Fibroblast of the aortic adventitia (primary cell): ENCODE measurements at regions not wholly inside any gene's neighbourhood (a gene's known extent, or its start where the extent isn't known, plus 50 kb on each side); places are given as distances from the start of the nearest gene placed in this dataset.
A peak's percentile ranks its signal among the peaks of the same experiment; 100 is the strongest.

ENCODE experiments used
- DNase-seq: peaks from one replicate; pipeline ENCODE4 v3.0.0-alpha.2; 2010; ENCODE audit warnings: low read depth
- H3K4me3 ChIP-seq: 2 replicates; pipeline ENCODE4 v1.5.1; 2011; ENCODE audit warnings: low read depth, mild to moderate bottlenecking, control low read depth, low read length, moderate library complexity
- TF ChIP-seq, protein P1 (sequence below): IDR thresholded peaks from 2 replicates; pipeline ENCODE4 v1.5.1; 2011; ENCODE audit warnings: mild to moderate bottlenecking, low read length, control low read depth, inconsistent platforms; ENCODE audit not compliant: insufficient read depth

DNA sequence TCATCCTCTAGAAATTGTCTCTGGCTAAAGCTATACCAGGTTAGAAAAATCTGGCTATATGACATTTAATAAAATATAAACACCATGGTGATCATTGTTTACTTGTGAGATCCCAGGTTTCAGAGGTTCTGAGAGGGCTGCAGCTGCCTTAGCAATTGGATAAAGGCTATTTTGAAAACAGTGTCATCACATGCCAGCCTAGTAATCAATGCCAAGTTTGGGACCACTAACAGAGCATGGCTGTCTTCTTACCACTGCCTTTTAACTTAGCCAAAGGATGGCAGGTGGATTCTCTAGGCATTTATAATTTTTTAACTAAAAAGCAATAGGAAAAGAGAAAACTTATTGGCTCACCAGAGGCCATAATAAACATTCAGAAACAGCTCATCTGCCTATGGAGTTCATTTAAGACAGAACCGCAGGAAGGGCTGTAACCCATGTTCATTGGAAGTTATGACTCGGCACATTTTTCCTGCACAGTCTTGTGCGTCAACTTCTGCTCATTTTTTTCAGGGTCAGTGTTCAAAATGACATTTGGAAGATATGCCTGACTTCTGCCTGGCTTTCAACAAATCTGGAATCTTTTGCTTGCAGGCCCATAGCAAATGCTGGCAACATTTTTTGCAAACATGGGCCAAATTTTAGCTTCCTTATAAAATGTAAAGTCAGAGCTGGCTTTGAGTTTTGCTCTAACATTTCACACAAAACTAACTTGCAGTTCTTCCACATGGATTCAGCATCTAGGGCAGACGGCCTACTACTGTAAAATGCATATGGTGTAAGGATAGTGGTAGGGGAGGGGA, 476.0 kb upstream of the TBL1XR1 start:
- peak; percentile 98 for DNase-seq
- TF ChIP-seq, protein P1, sequence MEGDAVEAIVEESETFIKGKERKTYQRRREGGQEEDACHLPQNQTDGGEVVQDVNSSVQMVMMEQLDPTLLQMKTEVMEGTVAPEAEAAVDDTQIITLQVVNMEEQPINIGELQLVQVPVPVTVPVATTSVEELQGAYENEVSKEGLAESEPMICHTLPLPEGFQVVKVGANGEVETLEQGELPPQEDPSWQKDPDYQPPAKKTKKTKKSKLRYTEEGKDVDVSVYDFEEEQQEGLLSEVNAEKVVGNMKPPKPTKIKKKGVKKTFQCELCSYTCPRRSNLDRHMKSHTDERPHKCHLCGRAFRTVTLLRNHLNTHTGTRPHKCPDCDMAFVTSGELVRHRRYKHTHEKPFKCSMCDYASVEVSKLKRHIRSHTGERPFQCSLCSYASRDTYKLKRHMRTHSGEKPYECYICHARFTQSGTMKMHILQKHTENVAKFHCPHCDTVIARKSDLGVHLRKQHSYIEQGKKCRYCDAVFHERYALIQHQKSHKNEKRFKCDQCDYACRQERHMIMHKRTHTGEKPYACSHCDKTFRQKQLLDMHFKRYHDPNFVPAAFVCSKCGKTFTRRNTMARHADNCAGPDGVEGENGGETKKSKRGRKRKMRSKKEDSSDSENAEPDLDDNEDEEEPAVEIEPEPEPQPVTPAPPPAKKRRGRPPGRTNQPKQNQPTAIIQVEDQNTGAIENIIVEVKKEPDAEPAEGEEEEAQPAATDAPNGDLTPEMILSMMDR = no peak
- H3K4me3 ChIP-seq = no peak overlapping the region

- no peak for DNase-seq
- H3K4me3 ChIP-seq = no peak overlapping the region
- TF ChIP-seq, protein P1 = no peak
Measured at GRCh38 chr3:177674186-177674585, 476.9 kb upstream of the TBL1XR1 start.

GRCh38 chr3:177676148-177676547, 478.9 kb upstream of the TBL1XR1 start:
- no peak for DNase-seq
- TF ChIP-seq, protein P1 = no peak
- H3K4me3 ChIP-seq = no peak overlapping the region

GRCh38 chr3:177676947-177677587, 479.8 kb upstream of the TBL1XR1 start:
- DNase-seq = no peak
- H3K4me3 ChIP-seq = no peak overlapping the region
- TF ChIP-seq, protein P1 = no peak

DNA sequence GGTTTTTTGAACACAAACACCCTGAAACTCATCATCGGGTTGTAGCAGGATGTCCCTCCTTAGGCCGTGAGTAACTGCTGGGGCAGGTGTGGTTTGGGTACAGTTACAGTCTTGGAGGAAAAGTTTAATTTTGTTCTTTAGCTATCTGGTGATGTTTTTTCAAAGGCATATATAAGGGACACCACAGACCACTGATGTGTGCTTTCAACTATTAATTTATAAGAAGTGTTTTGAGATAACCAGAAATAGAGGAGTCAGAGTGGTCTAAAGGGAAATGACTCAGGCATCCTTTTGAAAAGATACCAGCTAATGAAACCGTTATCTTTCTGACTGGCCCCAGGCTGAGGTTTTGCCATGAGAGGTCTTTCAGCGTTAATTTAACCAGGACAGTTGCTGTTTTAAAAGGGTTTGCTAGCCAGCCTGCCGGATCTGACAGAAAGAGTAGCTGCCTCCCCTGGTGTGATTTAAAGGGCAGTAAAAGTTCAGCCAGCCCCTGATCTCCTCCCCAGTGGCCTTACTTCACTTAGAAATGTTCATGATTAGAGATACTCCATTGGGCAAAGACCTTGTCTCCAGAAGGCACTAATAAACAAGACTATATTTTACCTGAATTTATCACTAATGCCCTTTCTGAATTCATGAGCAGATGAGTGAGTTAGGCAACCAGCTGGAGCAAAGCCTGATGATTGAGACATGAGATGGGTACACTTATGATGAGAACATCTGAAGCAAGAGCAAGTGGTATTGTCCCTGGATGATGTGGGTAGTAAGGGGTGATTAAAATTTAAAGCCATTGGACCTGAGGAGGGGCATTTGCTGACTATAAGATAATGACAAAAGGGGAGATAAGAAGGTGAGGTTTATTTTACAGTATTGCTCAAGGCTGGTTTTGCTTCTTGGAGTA, 482.5 kb upstream of the TBL1XR1 start:
- TF ChIP-seq, protein P1 = no peak
- peak; percentile 74 for DNase-seq
- H3K4me3 ChIP-seq = no peak overlapping the region

DNA sequence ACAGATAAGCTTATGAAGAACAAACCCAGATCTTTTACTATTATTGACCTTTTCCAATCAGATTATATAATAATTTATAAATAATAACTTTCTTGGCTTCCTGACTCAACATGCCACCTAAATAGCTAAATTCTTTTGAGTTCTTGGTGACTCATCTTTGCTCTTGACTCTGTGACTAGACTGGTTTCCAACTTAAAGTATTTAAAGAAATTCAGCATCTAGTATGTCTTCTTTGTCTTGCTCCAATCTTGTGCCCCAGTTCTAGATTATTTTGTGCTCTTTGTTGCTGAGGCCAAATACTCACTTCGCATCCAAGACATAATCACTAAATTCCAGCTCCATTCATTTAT, 483.2 kb upstream of the TBL1XR1 start:
- TF ChIP-seq, protein P1 = no peak
- peak; percentile 44 for DNase-seq

More for the DNA sequence above, 483.2 kb upstream of the TBL1XR1 start:
- no peak overlapping the region for H3K4me3 ChIP-seq
